ENCODE measurements at regions not wholly inside any gene's neighbourhood (a gene's known extent, or its start where the extent isn't known, plus 50 kb on each side); places are given as distances from the start of the nearest gene placed in this dataset.
A peak's percentile ranks its signal among the peaks of the same experiment; 100 is the strongest.

GRCh38 chr1:99476058-99476457 lies 169.9 kb upstream of the PALMD start:
- no peaks in the 10 kb centered on the region for H3K27me3 ChIP-seq (ENCODE audit: insufficient read depth, low read length, poor library complexity, severe bottlenecking)
- H3K4me2 ChIP-seq (ENCODE audit: low read depth, low read length, poor library complexity, severe bottlenecking) = no peak overlapping the region
- H3K9ac ChIP-seq (ENCODE audit: low read depth, low read length, poor library complexity, severe bottlenecking) = no peak overlapping the region
- no peaks in the 10 kb centered on the region for H3K79me2 ChIP-seq (ENCODE audit: insufficient read depth, low read length)
- H3K4me1 ChIP-seq (ENCODE audit: insufficient read depth, low read length, poor library complexity, severe bottlenecking) = no peaks in the 10 kb centered on the region
- H3K9me3 ChIP-seq (ENCODE audit: insufficient read depth, low read depth, low read length) = no peaks in the 10 kb centered on the region
- TF ChIP-seq CTCF (conservative IDR thresholded peaks at IDR 0.05; ENCODE audit: low read length) = no peak
- TF ChIP-seq EZH2phosphoT487 (IDR thresholded peaks at IDR 0.05; ENCODE audit: borderline replicate concordance) = no peak
- no peaks in the 10 kb centered on the region for H4K20me1 ChIP-seq (ENCODE audit: insufficient read depth, low read length, poor library complexity, severe bottlenecking)
- H3F3A ChIP-seq (ENCODE audit: low read depth) = no peaks in the 10 kb centered on the region
- no peak overlapping the region for H2AFZ ChIP-seq (ENCODE audit: low read length)
- no peaks in the 10 kb centered on the region for H3K36me3 ChIP-seq (ENCODE audit: insufficient read depth, low read length)
- no peak overlapping the region for H3K4me3 ChIP-seq (ENCODE audit: low read length, poor library complexity, severe bottlenecking)
- H3K9me2 ChIP-seq (replicated peaks; ENCODE audit: low read depth, low read length) = no peaks in the 10 kb centered on the region

GRCh38 chr1:99481391-99481996 lies 164.4 kb upstream of the PALMD start:
- no peaks in the 10 kb centered on the region for H3K4me1 ChIP-seq (ENCODE audit: insufficient read depth, low read length, poor library complexity, severe bottlenecking)
- no peaks in the 10 kb centered on the region for H3K27me3 ChIP-seq (ENCODE audit: insufficient read depth, low read length, poor library complexity, severe bottlenecking)
- H3K9me2 ChIP-seq (replicated peaks; ENCODE audit: low read depth, low read length) = no peaks in the 10 kb centered on the region
- H3K9ac ChIP-seq (ENCODE audit: low read depth, low read length, poor library complexity, severe bottlenecking) = no peak overlapping the region
- no peaks in the 10 kb centered on the region for H3F3A ChIP-seq (ENCODE audit: low read depth)
- no peaks in the 10 kb centered on the region for H3K9me3 ChIP-seq (ENCODE audit: insufficient read depth, low read depth, low read length)
- no peak overlapping the region for H3K4me2 ChIP-seq (ENCODE audit: low read depth, low read length, poor library complexity, severe bottlenecking)
- no peak overlapping the region for H3K4me3 ChIP-seq (ENCODE audit: low read length, poor library complexity, severe bottlenecking)
- H2AFZ ChIP-seq (ENCODE audit: low read length) = peak overlapping the region; percentile 20; the same call in 1 of the 2 replicates
- H3K79me2 ChIP-seq (ENCODE audit: insufficient read depth, low read length) = no peaks in the 10 kb centered on the region
- no peaks in the 10 kb centered on the region for H4K20me1 ChIP-seq (ENCODE audit: insufficient read depth, low read length, poor library complexity, severe bottlenecking)
- no peaks in the 10 kb centered on the region for H3K36me3 ChIP-seq (ENCODE audit: insufficient read depth, low read length)
- TF ChIP-seq EZH2phosphoT487 (IDR thresholded peaks at IDR 0.05; ENCODE audit: borderline replicate concordance) (no peak), CTCF (conservative IDR thresholded peaks at IDR 0.05; ENCODE audit: low read length) (peak; percentile 93)

- Histone ChIP-seq H3K36me3 (ENCODE audit: insufficient read depth, low read length) (no peaks in the 10 kb centered on the region), H3K4me3 (ENCODE audit: low read length, poor library complexity, severe bottlenecking) (no peak overlapping the region), H3K4me2 (ENCODE audit: low read depth, low read length, poor library complexity, severe bottlenecking) (no peak overlapping the region), H2AFZ (ENCODE audit: low read length) (no peak overlapping the region), H3K9ac (ENCODE audit: low read depth, low read length, poor library complexity, severe bottlenecking) (no peak overlapping the region), H3F3A (ENCODE audit: low read depth) (no peaks in the 10 kb centered on the region), H3K79me2 (ENCODE audit: insufficient read depth, low read length) (no peaks in the 10 kb centered on the region), H3K9me2 (replicated peaks; ENCODE audit: low read depth, low read length) (no peaks in the 10 kb centered on the region), H3K9me3 (ENCODE audit: insufficient read depth, low read depth, low read length) (no peaks in the 10 kb centered on the region), H3K27me3 (ENCODE audit: insufficient read depth, low read length, poor library complexity, severe bottlenecking) (no peaks in the 10 kb centered on the region), H3K4me1 (ENCODE audit: insufficient read depth, low read length, poor library complexity, severe bottlenecking) (no peaks in the 10 kb centered on the region), H4K20me1 (ENCODE audit: insufficient read depth, low read length, poor library complexity, severe bottlenecking) (no peaks in the 10 kb centered on the region)
- no peak for TF ChIP-seq EZH2phosphoT487 (IDR thresholded peaks at IDR 0.05; ENCODE audit: borderline replicate concordance)
- no peak for TF ChIP-seq CTCF (conservative IDR thresholded peaks at IDR 0.05; ENCODE audit: low read length)
These were observed 163.6 kb upstream of the PALMD start for GRCh38 chr1:99482286-99482685.
